ENCODE measurements at regions not wholly inside any gene's neighbourhood (a gene's known extent, or its start where the extent isn't known, plus 50 kb on each side); places are given as distances from the start of the nearest gene placed in this dataset.

- no peak for TF ChIP-seq FOXP4 (CRISPR knock-in tag; IDR thresholded peaks at IDR 0.05; ENCODE audit: borderline replicate concordance)
- TF ChIP-seq CBX5 (IDR thresholded peaks at IDR 0.05; ENCODE audit: borderline replicate concordance, low read depth): no peak
- TF ChIP-seq HNRNPH1 (optimal IDR thresholded peaks at IDR 0.05; ENCODE audit: low read depth, low read length): no peak
- TF ChIP-seq HIVEP1 (CRISPR knock-in tag; IDR thresholded peaks at IDR 0.05): no peak
- no peak for TF ChIP-seq ZBTB9 (CRISPR knock-in tag; IDR thresholded peaks at IDR 0.05)
- TF ChIP-seq IFI16 (CRISPR knock-in tag; IDR thresholded peaks at IDR 0.05): no peak
- TF ChIP-seq TCF7L2 (IDR thresholded peaks at IDR 0.05; ENCODE audit: low read depth, low read length): no peak
- TF ChIP-seq PCBP2 (IDR thresholded peaks at IDR 0.05; ENCODE audit: low read depth, low read length, poor library complexity, severe bottlenecking): no peak
- no peak for TF ChIP-seq ZNF764 (CRISPR knock-in tag; IDR thresholded peaks at IDR 0.05; ENCODE audit: low read depth)
- TF ChIP-seq EWSR1 (IDR thresholded peaks at IDR 0.05; ENCODE audit: borderline replicate concordance, low read depth, partially characterized antibody): no peak
- TF ChIP-seq CREB5 (CRISPR knock-in tag; IDR thresholded peaks at IDR 0.05): no peak
- no peak for TF ChIP-seq ZC3H11A (IDR thresholded peaks at IDR 0.05; ENCODE audit: low read depth, low read length)
- TF ChIP-seq CAMTA2 (CRISPR knock-in tag; conservative IDR thresholded peaks at IDR 0.05): no peak
Measured at GRCh38 chr17:77363821-77364361, 223.1 kb downstream of the SEC14L1 start (continued).
